ENCODE measurements at regions not wholly inside any gene's neighbourhood (a gene's known extent, or its start where the extent isn't known, plus 50 kb on each side); places are given as distances from the start of the nearest gene placed in this dataset.

DNA sequence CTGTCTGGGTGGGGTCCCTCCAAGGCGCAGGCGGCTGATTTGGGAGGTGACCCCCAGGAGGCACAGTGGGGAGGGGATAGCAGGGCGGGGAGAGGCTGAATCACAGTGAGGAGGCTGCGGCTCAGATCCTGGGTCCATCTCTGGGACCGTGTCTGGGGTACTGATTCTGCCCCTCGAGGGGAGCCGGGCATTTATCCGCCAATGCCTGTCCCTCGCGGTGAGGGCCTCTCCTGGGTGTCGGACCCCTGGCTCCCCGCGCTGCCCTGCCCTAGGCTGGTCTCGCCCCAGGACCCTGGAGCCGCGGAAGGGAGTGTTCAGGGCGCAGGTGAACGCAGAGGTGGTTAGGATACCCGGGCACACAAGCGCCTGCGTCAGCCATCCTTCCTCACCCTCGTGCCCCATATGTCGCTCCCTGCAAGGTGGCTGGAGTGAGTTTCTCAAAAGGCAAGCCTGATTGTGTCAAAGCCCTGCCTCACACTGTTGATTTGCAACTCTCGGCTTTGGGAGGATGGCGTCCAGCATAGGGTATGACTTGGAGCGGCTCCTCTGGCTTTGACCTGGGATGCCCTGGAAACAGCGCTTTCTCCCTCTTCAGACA is 530.9 kb downstream of the PTPRU start:
- Mint-ChIP-seq H3K27ac (ENCODE audit: unreplicated experiment) (no peak overlapping the region), H3K4me1 (ENCODE audit: low read depth, unreplicated experiment) (no peaks in the 10 kb centered on the region), H3K4me3 (ENCODE audit: unreplicated experiment) (no peak overlapping the region), H3K27me3 (ENCODE audit: insufficient read depth, unreplicated experiment) (no peaks in the 10 kb centered on the region), H3K9me3 (ENCODE audit: unreplicated experiment) (no peaks in the 10 kb centered on the region), H3K36me3 (ENCODE audit: insufficient read depth, unreplicated experiment) (no peaks in the 10 kb centered on the region)
- intact Hi-C loops (cut with micrococcal nuclease; ENCODE audit: unreplicated experiment), result no loop called here
- BruUV-seq (replicated peaks), result no TSS peak
- ChIA-PET CTCF (no interaction called here), POLR2A (no interaction called here)
- TF ChIP-seq, protein P1, sequence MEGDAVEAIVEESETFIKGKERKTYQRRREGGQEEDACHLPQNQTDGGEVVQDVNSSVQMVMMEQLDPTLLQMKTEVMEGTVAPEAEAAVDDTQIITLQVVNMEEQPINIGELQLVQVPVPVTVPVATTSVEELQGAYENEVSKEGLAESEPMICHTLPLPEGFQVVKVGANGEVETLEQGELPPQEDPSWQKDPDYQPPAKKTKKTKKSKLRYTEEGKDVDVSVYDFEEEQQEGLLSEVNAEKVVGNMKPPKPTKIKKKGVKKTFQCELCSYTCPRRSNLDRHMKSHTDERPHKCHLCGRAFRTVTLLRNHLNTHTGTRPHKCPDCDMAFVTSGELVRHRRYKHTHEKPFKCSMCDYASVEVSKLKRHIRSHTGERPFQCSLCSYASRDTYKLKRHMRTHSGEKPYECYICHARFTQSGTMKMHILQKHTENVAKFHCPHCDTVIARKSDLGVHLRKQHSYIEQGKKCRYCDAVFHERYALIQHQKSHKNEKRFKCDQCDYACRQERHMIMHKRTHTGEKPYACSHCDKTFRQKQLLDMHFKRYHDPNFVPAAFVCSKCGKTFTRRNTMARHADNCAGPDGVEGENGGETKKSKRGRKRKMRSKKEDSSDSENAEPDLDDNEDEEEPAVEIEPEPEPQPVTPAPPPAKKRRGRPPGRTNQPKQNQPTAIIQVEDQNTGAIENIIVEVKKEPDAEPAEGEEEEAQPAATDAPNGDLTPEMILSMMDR (IDR thresholded peaks at IDR 0.05; ENCODE audit: insufficient read depth in 1 of 2, low read depth in 1 of 2, low read length in 1 of 2, severe bottlenecking in 1 of 2, unreplicated experiment in 1 of 2), result no peak
- no peak for DNase-seq
- Histone ChIP-seq H3K27me3 (replicated peaks; ENCODE audit: control insufficient read depth, insufficient read depth, low read length) (no peaks in the 10 kb centered on the region), H3K4me1 (no peaks in the 10 kb centered on the region), H3K36me3 (ENCODE audit: control insufficient read depth, insufficient read depth, low read length) (no peaks in the 10 kb centered on the region), H3K9me3 (no peaks in the 10 kb centered on the region), H3K4me3 (ENCODE audit: low read depth, low read length) (no peak overlapping the region)

DNA sequence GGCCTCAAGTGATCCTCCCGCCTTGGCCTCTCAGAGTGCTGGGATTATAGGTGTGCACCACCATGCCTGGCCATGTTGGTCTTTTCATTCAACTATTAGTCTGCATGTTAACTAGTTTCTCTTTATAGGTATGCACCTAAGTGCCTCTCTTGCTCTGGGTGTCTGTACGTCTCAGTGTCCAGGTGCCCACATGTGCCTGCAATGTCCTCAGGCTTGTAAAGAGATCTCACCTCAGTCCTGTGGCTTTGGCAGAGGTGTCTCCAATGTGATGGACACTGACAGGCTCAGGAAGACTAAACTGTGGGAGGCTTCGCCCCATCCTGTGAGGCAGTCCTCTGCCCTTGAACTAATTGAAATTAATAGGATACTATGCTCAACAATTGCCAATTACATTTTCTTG is 526.3 kb downstream of the PTPRU start:
- no peaks in the 10 kb centered on the region for H3K4me1 ChIP-seq
- Mint-ChIP-seq H3K4me3 (ENCODE audit: unreplicated experiment) (no peak overlapping the region), H3K27me3 (ENCODE audit: insufficient read depth, unreplicated experiment) (peaks cover 5% of the 10 kb centered on the region), H3K9me3 (ENCODE audit: unreplicated experiment) (no peaks in the 10 kb centered on the region), H3K4me1 (ENCODE audit: low read depth, unreplicated experiment) (no peaks in the 10 kb centered on the region), H3K36me3 (ENCODE audit: insufficient read depth, unreplicated experiment) (no peaks in the 10 kb centered on the region), H3K27ac (ENCODE audit: unreplicated experiment) (no peak overlapping the region)
- ChIA-PET CTCF (no interaction called here), POLR2A (no interaction called here)
- no peak overlapping the region for H3K4me3 ChIP-seq (ENCODE audit: low read depth, low read length)
- no TSS peak for BruUV-seq (replicated peaks)
- intact Hi-C loops (cut with micrococcal nuclease; ENCODE audit: unreplicated experiment), result no loop called here
- TF ChIP-seq, protein P1 (IDR thresholded peaks at IDR 0.05; ENCODE audit: insufficient read depth in 1 of 2, low read depth in 1 of 2, low read length in 1 of 2, severe bottlenecking in 1 of 2, unreplicated experiment in 1 of 2), result no peak
- no peaks in the 10 kb centered on the region for H3K36me3 ChIP-seq (ENCODE audit: control insufficient read depth, insufficient read depth, low read length)
- H3K9me3 ChIP-seq, result no peaks in the 10 kb centered on the region
- DNase-seq, result no peak
- H3K27me3 ChIP-seq (replicated peaks; ENCODE audit: control insufficient read depth, insufficient read depth, low read length), result no peaks in the 10 kb centered on the region

DNA sequence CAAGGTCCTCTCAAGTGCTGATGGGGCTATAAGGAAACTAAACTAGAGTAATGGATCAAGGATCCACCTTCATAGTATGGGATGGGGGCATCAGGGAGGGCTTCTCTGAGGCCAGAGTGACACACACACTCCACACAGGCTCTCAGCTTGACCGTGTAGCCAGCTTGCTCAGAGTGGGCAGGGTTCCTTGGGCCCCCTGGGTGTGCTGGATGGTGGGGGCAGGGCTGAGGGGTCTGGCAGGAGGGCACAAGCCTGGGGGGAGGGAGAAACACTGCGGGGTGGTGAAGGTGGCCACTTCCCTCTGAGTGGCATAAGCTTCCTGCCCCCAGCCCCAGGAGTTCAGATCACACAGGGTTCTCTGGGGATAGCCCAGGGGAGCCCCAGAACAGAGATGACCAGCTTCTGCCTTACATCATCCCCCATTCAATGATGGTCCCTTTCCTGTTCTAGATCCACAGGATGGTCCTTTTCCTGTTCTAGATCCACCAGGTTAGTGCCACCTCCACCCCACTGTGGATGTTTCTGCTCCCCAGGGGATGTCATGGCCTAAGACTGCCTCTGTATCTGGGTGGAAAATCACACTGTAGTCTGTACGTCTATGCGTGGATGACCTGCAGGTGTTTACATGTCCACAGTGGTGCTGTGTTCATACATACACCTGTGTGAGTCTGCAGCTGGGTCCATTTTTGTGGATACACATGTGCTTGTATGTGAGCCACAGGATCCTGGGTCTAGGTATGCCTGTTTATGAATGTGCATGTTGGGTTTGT is 525.0 kb downstream of the PTPRU start:
- TF ChIP-seq, protein P1 (IDR thresholded peaks at IDR 0.05; ENCODE audit: insufficient read depth in 1 of 2, low read depth in 1 of 2, low read length in 1 of 2, severe bottlenecking in 1 of 2, unreplicated experiment in 1 of 2), result no peak
- CTCF ChIA-PET, result no interaction called here
- H3K4me3 Mint-ChIP-seq (ENCODE audit: unreplicated experiment), result no peak overlapping the region
- H3K9me3 Mint-ChIP-seq (ENCODE audit: unreplicated experiment), result no peaks in the 10 kb centered on the region
- no TSS peak for BruUV-seq (replicated peaks)
- Histone ChIP-seq H3K27me3 (replicated peaks; ENCODE audit: control insufficient read depth, insufficient read depth, low read length) (no peaks in the 10 kb centered on the region), H3K36me3 (ENCODE audit: control insufficient read depth, insufficient read depth, low read length) (no peaks in the 10 kb centered on the region), H3K9me3 (no peaks in the 10 kb centered on the region), H3K4me3 (ENCODE audit: low read depth, low read length) (no peak overlapping the region), H3K4me1 (no peaks in the 10 kb centered on the region)
- H3K36me3 Mint-ChIP-seq (ENCODE audit: insufficient read depth, unreplicated experiment), result no peaks in the 10 kb centered on the region
- H3K4me1 Mint-ChIP-seq (ENCODE audit: low read depth, unreplicated experiment), result no peaks in the 10 kb centered on the region
- no peak for DNase-seq
- intact Hi-C loops (cut with micrococcal nuclease; ENCODE audit: unreplicated experiment), result no loop called here
- POLR2A ChIA-PET, result no interaction called here
- H3K27me3 Mint-ChIP-seq (ENCODE audit: insufficient read depth, unreplicated experiment), result peaks cover 5% of the 10 kb centered on the region
- H3K27ac Mint-ChIP-seq (ENCODE audit: unreplicated experiment), result no peak overlapping the region
